Sigmoid colon (tissue), 6 donors: ENCODE measurements at regions not wholly inside any gene's neighbourhood (a gene's known extent, or its start where the extent isn't known, plus 50 kb on each side); places are given as distances from the start of the nearest gene placed in this dataset.

Source experiments
- DNase-seq: peaks from one replicate; pipeline ENCODE4 v3.0.0-alpha.2; 2019
- H3K27ac ChIP-seq, 4 donors: fragments of 200-600 bp; sonication (generic); one replicate each; pipeline ENCODE4 v1.5.1; 2016 to 2019; ENCODE audit warnings: mild to moderate bottlenecking in 1 of 4
- H3K27me3 ChIP-seq, 3 donors: fragments of 200-600 bp; sonication (generic); one replicate each; pipeline ENCODE4 v1.5.1; 2019; ENCODE audit warnings: mild to moderate bottlenecking in 1 of 3
- H3K36me3 ChIP-seq, 4 donors: fragments of 200-600 bp; sonication (generic); one replicate each; pipeline ENCODE4 v1.5.1; 2016 to 2019
- H3K4me1 ChIP-seq, 4 donors: fragments of 200-600 bp; sonication (generic); one replicate each; pipeline ENCODE4 v1.5.1; 2017 to 2019
- H3K4me3 ChIP-seq, 4 donors: fragments of 200-600 bp; sonication (generic); one replicate each; pipeline ENCODE4 v1.5.1; 2017 to 2019; ENCODE audit warnings: mild to moderate bottlenecking in 2 of 4, moderate library complexity in 1 of 4
- H3K9me3 ChIP-seq, 4 donors: fragments of 200-600 bp in 3 of 4; sonication (generic) in 3 of 4; one replicate each; pipeline versions ENCODE4 v1.5.1 to v1.6.1; 2013 to 2019
- CTCF ChIP-seq, 4 experiments: fragments of 450-650 bp in 3 of 4; fragments of 200-600 bp in 1 of 4; IDR thresholded peaks; one replicate each; pipeline ENCODE4 v1.5.1; 2016 to 2019; ENCODE audit warnings: antibody characterized with exemption in 4 of 4, mild to moderate bottlenecking in 3 of 4, moderate library complexity in 2 of 4
- EP300 ChIP-seq, 4 donors: sonication (generic); formaldehyde crosslinking; IDR thresholded peaks; one replicate each; pipeline ENCODE4 v1.6.1; 2017; ENCODE audit warnings: antibody characterized with exemption in 4 of 4
- POLR2A ChIP-seq, 2 donors: fragments of 450-650 bp; IDR thresholded peaks; one replicate each; pipeline ENCODE4 v1.6.1; 2016; ENCODE audit warnings: antibody characterized with exemption in 2 of 2, mild to moderate bottlenecking in 2 of 2, moderate library complexity in 2 of 2
- POLR2AphosphoS5 ChIP-seq, 4 donors: sonication (generic); formaldehyde crosslinking; IDR thresholded peaks; one replicate each; pipeline ENCODE4 v1.6.1; 2017; ENCODE audit warnings: antibody characterized with exemption in 4 of 4
- WGBS, 2 donors: extraction: QIAGEN DNeasy Blood & Tissue Kit; methylation state at CpG; one replicate each; pipeline ENCODE4 v1.1.7; 2013; 5-methylcytosine and 5-hydroxymethylcytosine counted together
- intact Hi-C: fragments of 100-400 bp; cut with DNase I; formaldehyde crosslinking; loops from one replicate; pipeline ENCODE4 v1.15.1; 2023
- donor health status: healthy with polysubstance abuse.
- donor health status: healthy.

DNA sequence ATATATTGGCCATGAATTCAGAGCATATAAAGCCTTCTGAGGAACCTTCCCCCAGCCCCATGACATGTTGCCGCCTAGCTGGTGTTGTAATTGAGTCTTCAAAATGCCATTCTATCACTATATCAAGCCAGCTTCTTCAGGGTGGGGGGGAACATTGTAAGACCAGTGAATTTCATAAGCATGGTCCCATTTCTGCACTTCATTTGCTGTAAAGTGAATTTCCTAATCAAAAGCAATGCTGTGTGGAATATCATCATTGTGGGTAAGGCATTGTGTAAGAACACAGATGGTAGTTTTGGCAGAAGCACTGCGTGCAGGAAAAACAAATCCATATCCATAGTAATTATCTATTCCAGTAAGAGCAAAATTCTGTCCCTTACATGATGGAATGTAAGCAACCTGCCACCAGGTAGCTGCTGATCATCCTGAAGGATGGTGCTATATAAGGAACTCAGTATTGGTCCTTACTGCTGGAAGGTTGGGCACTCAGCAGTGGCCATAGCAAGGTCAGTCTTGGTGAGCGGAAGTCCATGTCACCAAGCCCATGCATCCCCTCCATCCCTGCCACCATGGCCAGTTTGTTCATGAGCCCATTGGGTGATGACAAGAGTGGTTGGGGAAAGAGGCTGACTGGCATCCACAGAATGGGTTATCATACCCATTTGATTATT, 159.4 kb downstream of the COPS8 start:
- no peak for DNase-seq
- H3K4me3 ChIP-seq = no peak overlapping the region
- 86 to 88% methylated on average over 3 of the region's 3 CpGs for WGBS, 2 donors
- H3K9me3 ChIP-seq = peaks cover 0 to 13% (median 2%) of the 10 kb centered on the region in 4 donors
- H3K4me1 ChIP-seq = no peaks in the 10 kb centered on the region
- H3K36me3 ChIP-seq = no peaks in the 10 kb centered on the region
- intact Hi-C loops = no loop called here
- H3K27me3 ChIP-seq = no peaks in the 10 kb centered on the region
- H3K27ac ChIP-seq = peak overlapping the region in 1 of 4 donors; percentile 20
- no peak for TF ChIP-seq EP300 (IDR thresholded peaks at IDR 0.05)
- peak in 3 of 4 donors; percentile 23 to 64 (median 42) for TF ChIP-seq POLR2AphosphoS5 (IDR thresholded peaks at IDR 0.05)

DNA sequence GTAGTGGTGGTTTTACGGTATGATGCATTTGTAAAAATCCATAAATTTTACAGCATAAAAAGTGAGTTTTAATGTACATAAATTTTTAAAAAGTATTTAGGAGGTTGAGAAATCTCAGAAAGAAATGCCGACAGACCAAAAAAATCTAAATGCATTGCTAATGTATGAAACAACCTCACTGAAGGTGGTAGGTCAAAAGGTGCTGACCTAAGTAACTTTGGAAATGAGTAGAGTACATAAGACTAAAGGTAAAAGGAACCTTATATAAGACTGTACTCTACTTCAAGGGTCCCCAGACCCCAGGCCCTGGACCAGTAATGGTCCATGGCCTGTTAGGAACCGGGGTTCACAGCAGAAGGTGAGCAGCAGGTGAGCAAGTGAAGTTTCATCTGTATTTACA, 163.4 kb downstream of the COL6A3 start:
- H3K9me3 ChIP-seq = no peaks in the 10 kb centered on the region
- DNase-seq = no peak
- 91% methylated on average over 3 of the region's 3 CpGs for WGBS, 2 donors
- H3K4me1 ChIP-seq = peaks cover 0 to 26% (median 17%) of the 10 kb centered on the region in 4 donors
- no peak for TF ChIP-seq POLR2A (IDR thresholded peaks at IDR 0.05)
- no peak overlapping the region for H3K27ac ChIP-seq
- no peaks in the 10 kb centered on the region for H3K27me3 ChIP-seq
- intact Hi-C loops = no loop called here
- no peaks in the 10 kb centered on the region for H3K36me3 ChIP-seq
- no peak overlapping the region for H3K4me3 ChIP-seq

- 28 to 60% methylated on average over 2 of the region's 2 CpGs for WGBS, 2 donors
Measured at GRCh38 chr2:237251986-237252385, 162.0 kb downstream of the COL6A3 start.

GRCh38 chr2:237253046-237253702, 160.8 kb downstream of the COL6A3 start:
- Histone ChIP-seq H3K27me3 (no peaks in the 10 kb centered on the region), H3K4me3 (no peak overlapping the region), H3K9me3 (no peaks in the 10 kb centered on the region), H3K27ac (peak overlapping the region in 2 of 4 donors; percentile 80 to 85), H3K36me3 (no peaks in the 10 kb centered on the region), H3K4me1 (peaks cover 0 to 52% (median 41%) of the 10 kb centered on the region in 4 donors)
- TF ChIP-seq EP300 (IDR thresholded peaks at IDR 0.05) = no peak
- no peak for TF ChIP-seq CTCF (IDR thresholded peaks at IDR 0.05)
- TF ChIP-seq POLR2A (IDR thresholded peaks at IDR 0.05) = no peak
- no peak for TF ChIP-seq POLR2AphosphoS5 (IDR thresholded peaks at IDR 0.05)
- no peak for DNase-seq
- intact Hi-C loops = no loop called here
- WGBS, 2 donors = 44 to 82% methylated on average over 6 of the region's 6 CpGs

More at GRCh38 chr2:237251986-237252385, 162.0 kb downstream of the COL6A3 start:
- intact Hi-C loops = no loop called here
- Histone ChIP-seq H3K27me3 (no peaks in the 10 kb centered on the region), H3K4me3 (no peak overlapping the region), H3K4me1 (peaks cover 0 to 40% (median 29%) of the 10 kb centered on the region in 4 donors), H3K36me3 (no peaks in the 10 kb centered on the region), H3K27ac (no peak overlapping the region), H3K9me3 (no peaks in the 10 kb centered on the region)
- DNase-seq = no peak
- TF ChIP-seq CTCF (IDR thresholded peaks at IDR 0.05) (no peak), POLR2AphosphoS5 (IDR thresholded peaks at IDR 0.05) (no peak), EP300 (IDR thresholded peaks at IDR 0.05) (no peak), POLR2A (IDR thresholded peaks at IDR 0.05) (no peak)

- WGBS, 2 donors = 59 to 68% methylated on average over 2 of the region's 2 CpGs
- Histone ChIP-seq H3K4me3 (no peak overlapping the region), H3K27me3 (no peaks in the 10 kb centered on the region), H3K9me3 (no peaks in the 10 kb centered on the region), H3K27ac (peak overlapping the region; percentile 66 to 85 (median 76)), H3K36me3 (no peaks in the 10 kb centered on the region), H3K4me1 (peaks cover 0 to 64% (median 53%) of the 10 kb centered on the region in 4 donors)
- DNase-seq = no peak
- TF ChIP-seq POLR2A (IDR thresholded peaks at IDR 0.05) (no peak), CTCF (IDR thresholded peaks at IDR 0.05) (no peak), EP300 (IDR thresholded peaks at IDR 0.05) (no peak), POLR2AphosphoS5 (IDR thresholded peaks at IDR 0.05) (peak in 1 of 4 donors; percentile 60)
- intact Hi-C loops = no loop called here
Measured at GRCh38 chr2:237254369-237254861, 159.5 kb downstream of the COL6A3 start.
